ENCODE measurements at regions not wholly inside any gene's neighbourhood (a gene's known extent, or its start where the extent isn't known, plus 50 kb on each side); places are given as distances from the start of the nearest gene placed in this dataset.

GRCh38 chr6:7000825-7001777 is 106.7 kb upstream of the RREB1 start:
- no peak overlapping the region for H3K4me3 ChIP-seq (ENCODE audit: low read depth in 1 of 3, low read length in 3 of 3)
- no peaks in the 10 kb centered on the region for H3K36me3 ChIP-seq (ENCODE audit: control insufficient read depth in 4 of 4, insufficient read depth in 3 of 4, low read depth in 1 of 4, low read length in 3 of 4)
- H3K27me3 ChIP-seq (ENCODE audit: control insufficient read depth in 4 of 4, insufficient read depth in 4 of 4, low read length in 3 of 4) = no peaks in the 10 kb centered on the region
- no peak overlapping the region for H3K9ac ChIP-seq (ENCODE audit: low read depth in 1 of 2, low read length in 2 of 2)
- H3K4me1 ChIP-seq (ENCODE audit: control insufficient read depth in 4 of 4, insufficient read depth in 4 of 4, low read length in 3 of 4) = peaks cover 0 to 8% (median 6%) of the 10 kb centered on the region in 4 donors
- H3K9me3 ChIP-seq (ENCODE audit: control insufficient read depth in 4 of 4, low read length in 3 of 4) = no peaks in the 10 kb centered on the region
- H3K27ac ChIP-seq (ENCODE audit: low read depth in 1 of 2, low read length in 2 of 2) = no peak overlapping the region
- DNase-seq (ENCODE audit: low spot score) = no peak
- TF ChIP-seq FOXA2 (IDR thresholded peaks at IDR 0.05) (no peak), MAX (IDR thresholded peaks at IDR 0.05) (no peak)
- WGBS = 93% methylated on average over 3 of the region's 3 CpGs

- H3K4me3 ChIP-seq (ENCODE audit: low read depth in 1 of 3, low read length in 3 of 3) = no peak overlapping the region
- no peaks in the 10 kb centered on the region for H3K9me3 ChIP-seq (ENCODE audit: control insufficient read depth in 4 of 4, low read length in 3 of 4)
- peaks cover 0 to 3% (median 3%) of the 10 kb centered on the region in 4 donors for H3K4me1 ChIP-seq (ENCODE audit: control insufficient read depth in 4 of 4, insufficient read depth in 4 of 4, low read length in 3 of 4)
- no peak for TF ChIP-seq FOXA1 (IDR thresholded peaks at IDR 0.05)
- no peak for TF ChIP-seq RAD21 (IDR thresholded peaks at IDR 0.05)
- TF ChIP-seq, protein P1, sequence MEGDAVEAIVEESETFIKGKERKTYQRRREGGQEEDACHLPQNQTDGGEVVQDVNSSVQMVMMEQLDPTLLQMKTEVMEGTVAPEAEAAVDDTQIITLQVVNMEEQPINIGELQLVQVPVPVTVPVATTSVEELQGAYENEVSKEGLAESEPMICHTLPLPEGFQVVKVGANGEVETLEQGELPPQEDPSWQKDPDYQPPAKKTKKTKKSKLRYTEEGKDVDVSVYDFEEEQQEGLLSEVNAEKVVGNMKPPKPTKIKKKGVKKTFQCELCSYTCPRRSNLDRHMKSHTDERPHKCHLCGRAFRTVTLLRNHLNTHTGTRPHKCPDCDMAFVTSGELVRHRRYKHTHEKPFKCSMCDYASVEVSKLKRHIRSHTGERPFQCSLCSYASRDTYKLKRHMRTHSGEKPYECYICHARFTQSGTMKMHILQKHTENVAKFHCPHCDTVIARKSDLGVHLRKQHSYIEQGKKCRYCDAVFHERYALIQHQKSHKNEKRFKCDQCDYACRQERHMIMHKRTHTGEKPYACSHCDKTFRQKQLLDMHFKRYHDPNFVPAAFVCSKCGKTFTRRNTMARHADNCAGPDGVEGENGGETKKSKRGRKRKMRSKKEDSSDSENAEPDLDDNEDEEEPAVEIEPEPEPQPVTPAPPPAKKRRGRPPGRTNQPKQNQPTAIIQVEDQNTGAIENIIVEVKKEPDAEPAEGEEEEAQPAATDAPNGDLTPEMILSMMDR (IDR thresholded peaks at IDR 0.05; ENCODE audit: low read depth, low read length, missing input control) = no peak
- TF ChIP-seq GABPA (IDR thresholded peaks at IDR 0.05 in 1 of 2, conservative IDR thresholded peaks at IDR 0.05 in 1 of 2) = no peak
- TF ChIP-seq NR2F2 (IDR thresholded peaks at IDR 0.05) = no peak
- no peak for TF ChIP-seq MAX (IDR thresholded peaks at IDR 0.05)
- no peak for TF ChIP-seq REST (IDR thresholded peaks at IDR 0.05)
- no peak for TF ChIP-seq RXRA (IDR thresholded peaks at IDR 0.05)
- TF ChIP-seq HNF4A (conservative IDR thresholded peaks at IDR 0.05) = no peak
- no peak for TF ChIP-seq ZBTB33 (IDR thresholded peaks at IDR 0.05)
- no peak for TF ChIP-seq JUND (IDR thresholded peaks at IDR 0.05)
- no peak for TF ChIP-seq TAF1 (conservative IDR thresholded peaks at IDR 0.05)
- TF ChIP-seq ATF3 (IDR thresholded peaks at IDR 0.05) = no peak
- TF ChIP-seq SP1 (IDR thresholded peaks at IDR 0.05) = no peak
- no peak for TF ChIP-seq YY1 (IDR thresholded peaks at IDR 0.05)
- no peak for TF ChIP-seq HNF4G (IDR thresholded peaks at IDR 0.05)
- no peak for TF ChIP-seq FOXA2 (IDR thresholded peaks at IDR 0.05)
- no peak for TF ChIP-seq EGR1 (IDR thresholded peaks at IDR 0.05; ENCODE audit: low read depth in 2 of 2)
- no peak for DNase-seq (ENCODE audit: low spot score)
- no peak overlapping the region for H3K9ac ChIP-seq (ENCODE audit: low read depth in 1 of 2, low read length in 2 of 2)
- no peaks in the 10 kb centered on the region for H3K27me3 ChIP-seq (ENCODE audit: control insufficient read depth in 4 of 4, insufficient read depth in 4 of 4, low read length in 3 of 4)
- no peaks in the 10 kb centered on the region for H3K36me3 ChIP-seq (ENCODE audit: control insufficient read depth in 4 of 4, insufficient read depth in 3 of 4, low read depth in 1 of 4, low read length in 3 of 4)
- no peak overlapping the region for H3K27ac ChIP-seq (ENCODE audit: low read depth in 1 of 2, low read length in 2 of 2)
- WGBS = 95% methylated on average over 9 of the region's 9 CpGs
Measured at GRCh38 chr6:7003041-7003440, 104.7 kb upstream of the RREB1 start.

Measured in liver (tissue), 8 donors.